Spleen (tissue), 11 donors: ENCODE measurements at regions not wholly inside any gene's neighbourhood (a gene's known extent, or its start where the extent isn't known, plus 50 kb on each side); places are given as distances from the start of the nearest gene placed in this dataset.

Source experiments
- DNase-seq: peaks from one replicate; pipeline ENCODE4 v3.0.0-alpha.2; 2020
- H3K27ac ChIP-seq, 8 donors: fragments of 200-600 bp; sonication (generic) in 7 of 8; 1 replicate in 4 of 8; 2 replicates in 4 of 8; pipeline versions ENCODE4 v1.5.0 to v1.8.0; 2016 to 2021; ENCODE audit warnings: inconsistent platforms in 4 of 8, mild to moderate bottlenecking in 4 of 8, moderate library complexity in 1 of 8
- H3K27me3 ChIP-seq, 7 donors: fragments of 200-600 bp; sonication (generic) in 6 of 7; replicated peaks in 1 of 7; 1 replicate in 4 of 7; 2 replicates in 3 of 7; pipeline versions ENCODE4 v1.5.0 to v1.8.0; 2016 to 2021; ENCODE audit warnings: inconsistent platforms in 3 of 7, mild to moderate bottlenecking in 1 of 7
- H3K36me3 ChIP-seq, 6 donors: fragments of 200-600 bp; sonication (generic) in 5 of 6; 1 replicate in 4 of 6; 2 replicates in 2 of 6; pipeline versions ENCODE4 v1.5.0 to v1.8.0; 2016 to 2021; ENCODE audit warnings: inconsistent platforms in 2 of 6
- H3K4me1 ChIP-seq, 6 donors: fragments of 200-600 bp; sonication (generic) in 5 of 6; 1 replicate in 3 of 6; 2 replicates in 3 of 6; pipeline versions ENCODE4 v1.5.0 to v1.8.0; 2016 to 2021; ENCODE audit warnings: inconsistent platforms in 3 of 6
- H3K4me3 ChIP-seq, 8 donors: fragments of 200-600 bp; sonication (generic) in 7 of 8; 1 replicate in 4 of 8; 2 replicates in 4 of 8; pipeline versions ENCODE4 v1.5.0 to v1.8.0; 2016 to 2021; ENCODE audit warnings: inconsistent platforms in 4 of 8, mild to moderate bottlenecking in 4 of 8, moderate library complexity in 2 of 8
- H3K9me3 ChIP-seq, 8 donors: fragments of 200-600 bp; sonication (generic) in 7 of 8; 1 replicate in 4 of 8; 2 replicates in 4 of 8; pipeline versions ENCODE4 v1.5.0 to v1.8.0; 2016 to 2021; ENCODE audit warnings: inconsistent platforms in 4 of 8
- POLR2A ChIP-seq, 3 donors: fragments of 450-650 bp; IDR thresholded peaks; one replicate each; pipeline ENCODE4 v1.5.1; 2017; ENCODE audit warnings: antibody characterized with exemption in 3 of 3, mild to moderate bottlenecking in 1 of 3
- POLR2AphosphoS5 ChIP-seq, 3 donors: sonication (generic); formaldehyde crosslinking; IDR thresholded peaks; one replicate each; pipeline ENCODE4 v1.5.1; 2017; ENCODE audit warnings: antibody characterized with exemption in 3 of 3
- WGBS, 5 donors: extraction: QIAGEN DNeasy Blood & Tissue Kit in 3 of 5; methylation state at CpG; one replicate each; pipeline versions ENCODE4 v1.1.5 to v1.1.7; 2013 to 2018; 5-methylcytosine and 5-hydroxymethylcytosine counted together
- intact Hi-C: fragments of 100-400 bp; cut with DNase I; formaldehyde crosslinking; loops from one replicate; pipeline ENCODE4 v1.15.0; 2023; ENCODE audit warnings: low total_unique reads
- TF ChIP-seq, protein P1 (sequence below), 11 experiments: fragments of 200-600 bp in 7 of 11; fragments of 450-650 bp in 4 of 11; sonication (generic) in 4 of 11; IDR thresholded peaks in 8 of 11; conservative IDR thresholded peaks in 3 of 11; 1 replicate in 7 of 11; 2 replicates in 4 of 11; pipeline versions ENCODE4 v1.4.0 to v1.8.0; 2016 to 2021; ENCODE audit warnings: antibody characterized with exemption in 11 of 11, inconsistent platforms in 4 of 11, mild to moderate bottlenecking in 1 of 11
- donor health status: healthy with polysubstance abuse.
- donor health status: DM: no; HTN: no; CAD: no; lungs with moderate emphysema.
- donor health status: DM: no; HTN: no; CAD: no.
- donor health status: Bipolar disorder and iron deficiency.
- donor health status: healthy.
- donor health status: DM: no; HTN: no; CAD: no.
- donor health status: DM: yes; HTN: yes; CAD: no.

DNA sequence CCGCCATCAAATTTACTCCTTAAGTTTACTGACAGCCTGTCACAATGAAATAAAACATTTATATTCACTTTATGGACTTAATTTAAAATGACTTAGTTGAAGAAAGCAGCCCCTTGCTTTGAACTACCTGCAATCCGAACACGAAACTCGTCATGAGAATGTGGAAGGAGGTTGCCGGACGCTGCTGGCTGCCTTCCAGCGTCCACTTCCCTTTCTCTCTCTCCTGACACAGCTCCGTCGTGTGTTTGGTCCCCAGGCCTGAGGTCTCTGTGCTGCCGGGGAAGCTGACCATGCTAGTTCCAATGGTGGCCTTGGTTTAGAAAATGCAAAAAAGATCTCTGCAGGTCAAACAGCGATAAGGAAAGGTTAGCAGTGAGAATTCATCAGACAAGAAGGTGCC, 519.7 kb downstream of the CDH26 start:
- Histone ChIP-seq H3K9me3 (no peaks in the 10 kb centered on the region), H3K4me3 (no peak overlapping the region), H3K4me1 (peaks cover 0 to 10% (median 3%) of the 10 kb centered on the region in 6 donors), H3K27me3 (peaks cover 0 to 8% (median 0%) of the 10 kb centered on the region in 7 donors), H3K27ac (no peak overlapping the region), H3K36me3 (no peaks in the 10 kb centered on the region)
- intact Hi-C loops, result no loop called here
- TF ChIP-seq POLR2A (IDR thresholded peaks at IDR 0.05) (no peak), POLR2AphosphoS5 (IDR thresholded peaks at IDR 0.05) (peak in 1 of 3 donors; percentile 25)
- TF ChIP-seq, protein P1, sequence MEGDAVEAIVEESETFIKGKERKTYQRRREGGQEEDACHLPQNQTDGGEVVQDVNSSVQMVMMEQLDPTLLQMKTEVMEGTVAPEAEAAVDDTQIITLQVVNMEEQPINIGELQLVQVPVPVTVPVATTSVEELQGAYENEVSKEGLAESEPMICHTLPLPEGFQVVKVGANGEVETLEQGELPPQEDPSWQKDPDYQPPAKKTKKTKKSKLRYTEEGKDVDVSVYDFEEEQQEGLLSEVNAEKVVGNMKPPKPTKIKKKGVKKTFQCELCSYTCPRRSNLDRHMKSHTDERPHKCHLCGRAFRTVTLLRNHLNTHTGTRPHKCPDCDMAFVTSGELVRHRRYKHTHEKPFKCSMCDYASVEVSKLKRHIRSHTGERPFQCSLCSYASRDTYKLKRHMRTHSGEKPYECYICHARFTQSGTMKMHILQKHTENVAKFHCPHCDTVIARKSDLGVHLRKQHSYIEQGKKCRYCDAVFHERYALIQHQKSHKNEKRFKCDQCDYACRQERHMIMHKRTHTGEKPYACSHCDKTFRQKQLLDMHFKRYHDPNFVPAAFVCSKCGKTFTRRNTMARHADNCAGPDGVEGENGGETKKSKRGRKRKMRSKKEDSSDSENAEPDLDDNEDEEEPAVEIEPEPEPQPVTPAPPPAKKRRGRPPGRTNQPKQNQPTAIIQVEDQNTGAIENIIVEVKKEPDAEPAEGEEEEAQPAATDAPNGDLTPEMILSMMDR (IDR thresholded peaks at IDR 0.05 in 8 of 11, conservative IDR thresholded peaks at IDR 0.05 in 3 of 11), result no peak
- DNase-seq, result no peak
- 14 to 27% (median 22%) methylated on average over 11 of the region's 11 CpGs for whole genome bisulfite sequencing, 5 donors

DNA sequence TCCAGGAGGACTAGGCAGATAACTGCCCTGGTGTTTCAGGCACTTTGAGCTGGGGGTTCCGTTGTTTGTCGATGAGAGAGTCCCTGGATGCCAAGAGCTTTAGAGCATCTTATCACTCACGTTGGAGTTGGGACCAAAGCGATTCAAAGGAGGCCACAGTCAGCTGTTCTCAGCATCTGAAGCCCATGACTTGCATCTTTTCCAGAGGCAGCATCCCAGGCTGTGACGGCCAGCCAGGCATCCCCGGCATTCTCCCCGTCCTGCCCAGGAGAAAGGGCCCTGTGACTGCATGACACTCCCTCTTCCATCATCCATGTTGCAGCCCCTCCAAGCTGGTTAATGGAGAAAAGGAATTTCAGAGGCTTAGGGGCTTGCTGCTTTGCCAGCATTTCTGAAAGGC, 520.3 kb downstream of the CDH26 start:
- peaks cover 0 to 15% (median 3%) of the 10 kb centered on the region in 6 donors for H3K4me1 ChIP-seq
- H3K4me3 ChIP-seq, result no peak overlapping the region
- H3K9me3 ChIP-seq, result no peaks in the 10 kb centered on the region
- intact Hi-C loops, result no loop called here
- no peak for DNase-seq
- TF ChIP-seq POLR2AphosphoS5 (IDR thresholded peaks at IDR 0.05) (no peak), POLR2A (IDR thresholded peaks at IDR 0.05) (no peak)
- TF ChIP-seq, protein P1 (IDR thresholded peaks at IDR 0.05 in 8 of 11, conservative IDR thresholded peaks at IDR 0.05 in 3 of 11), result no peak
- no peak overlapping the region for H3K27ac ChIP-seq
- H3K36me3 ChIP-seq, result no peaks in the 10 kb centered on the region
- 78 to 88% (median 80%) methylated on average over 4 to 7 of the region's 7 CpGs for WGBS, 5 donors
- H3K27me3 ChIP-seq, result peaks cover 0 to 8% (median 0%) of the 10 kb centered on the region in 7 donors

DNA sequence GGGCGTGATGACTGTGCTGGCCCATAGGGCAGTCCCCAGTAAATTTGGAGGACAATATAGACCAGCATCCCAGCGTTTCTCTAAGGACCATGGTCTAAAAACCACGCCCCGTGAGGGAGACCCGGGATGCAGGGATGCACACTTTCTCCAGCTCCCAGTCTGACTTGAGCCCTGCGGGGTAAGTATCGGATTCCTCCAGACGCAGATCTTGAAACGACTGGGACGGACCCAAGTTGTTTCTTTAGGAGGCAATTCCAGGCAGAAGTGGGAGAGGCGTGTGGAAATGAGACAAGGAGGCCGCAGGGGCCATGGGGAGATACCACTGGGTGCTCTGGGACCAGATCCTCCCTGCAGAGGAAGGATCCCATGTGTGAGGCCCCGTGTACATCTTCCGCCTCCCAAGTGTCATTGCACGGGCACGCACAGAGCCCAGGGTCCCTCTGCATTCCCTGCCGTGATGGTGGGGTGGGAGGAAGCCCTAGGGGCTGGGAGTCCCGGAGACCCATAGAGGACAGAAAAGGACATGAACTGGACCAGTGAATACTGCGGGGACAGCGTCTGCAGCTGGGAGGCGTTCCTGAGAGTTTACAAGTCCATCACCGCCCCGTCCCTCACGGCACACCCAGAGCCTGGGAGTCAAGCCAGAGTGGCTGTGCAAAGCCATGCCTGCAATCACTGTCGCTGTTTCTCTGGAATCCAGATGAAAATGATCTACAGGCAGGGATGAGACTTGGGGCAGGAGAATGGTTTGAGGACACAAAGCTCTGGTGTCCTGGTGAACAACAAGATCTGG, 522.9 kb downstream of the CDH26 start:
- Histone ChIP-seq H3K9me3 (no peaks in the 10 kb centered on the region), H3K4me1 (peaks cover 0 to 34% (median 7%) of the 10 kb centered on the region in 6 donors), H3K27me3 (peaks cover 0 to 3% (median 0%) of the 10 kb centered on the region in 7 donors), H3K27ac (peak overlapping the region in 1 of 8 donors; percentile 64), H3K36me3 (no peaks in the 10 kb centered on the region), H3K4me3 (no peak overlapping the region)
- intact Hi-C loops, result no loop called here
- TF ChIP-seq, protein P1 (IDR thresholded peaks at IDR 0.05 in 8 of 11, conservative IDR thresholded peaks at IDR 0.05 in 3 of 11), result peak in 1 of 11 experiments; percentile 20
- no peak for TF ChIP-seq POLR2A (IDR thresholded peaks at IDR 0.05)
- whole genome bisulfite sequencing, 5 donors, result 80 to 86% (median 83%) methylated on average over 23 to 25 of the region's 25 CpGs
- DNase-seq, result no peak

DNA sequence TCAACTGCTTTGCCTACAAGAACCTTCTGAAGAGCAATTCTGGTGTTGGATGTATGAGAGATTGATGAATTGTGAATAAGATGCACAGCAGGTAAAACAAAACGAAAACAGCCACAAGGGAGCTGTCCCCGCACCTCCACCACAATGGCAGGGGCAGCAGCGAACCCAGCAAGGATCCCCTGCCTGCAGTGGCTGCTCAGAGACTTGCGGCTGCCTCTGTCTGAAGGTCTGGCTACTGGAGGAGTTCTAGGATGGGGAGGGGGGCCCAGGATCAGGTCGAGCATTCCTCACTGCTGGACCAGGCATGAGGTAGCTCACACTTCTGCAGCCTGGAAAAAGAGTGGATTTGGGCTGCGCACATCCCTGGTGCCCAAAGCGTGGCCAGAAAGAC, 523.5 kb downstream of the CDH26 start:
- peak overlapping the region in 2 of 8 donors; percentile 49 to 64 for H3K27ac ChIP-seq
- no peaks in the 10 kb centered on the region for H3K36me3 ChIP-seq
- TF ChIP-seq, protein P1 (IDR thresholded peaks at IDR 0.05 in 8 of 11, conservative IDR thresholded peaks at IDR 0.05 in 3 of 11), result no peak
- TF ChIP-seq POLR2A (IDR thresholded peaks at IDR 0.05) (no peak), POLR2AphosphoS5 (IDR thresholded peaks at IDR 0.05) (no peak)
- H3K4me3 ChIP-seq, result no peak overlapping the region
- peaks cover 0 to 34% (median 7%) of the 10 kb centered on the region in 6 donors for H3K4me1 ChIP-seq
- 63 to 76% (median 72%) methylated on average over 7 of the region's 7 CpGs for WGBS, 5 donors
- H3K9me3 ChIP-seq, result no peaks in the 10 kb centered on the region
- intact Hi-C loops, result no loop called here
- H3K27me3 ChIP-seq, result peaks cover 0 to 3% (median 0%) of the 10 kb centered on the region in 7 donors
- no peak for DNase-seq
